ENCODE measurements at regions not wholly inside any gene's neighbourhood (a gene's known extent, or its start where the extent isn't known, plus 50 kb on each side); places are given as distances from the start of the nearest gene placed in this dataset.

DNA sequence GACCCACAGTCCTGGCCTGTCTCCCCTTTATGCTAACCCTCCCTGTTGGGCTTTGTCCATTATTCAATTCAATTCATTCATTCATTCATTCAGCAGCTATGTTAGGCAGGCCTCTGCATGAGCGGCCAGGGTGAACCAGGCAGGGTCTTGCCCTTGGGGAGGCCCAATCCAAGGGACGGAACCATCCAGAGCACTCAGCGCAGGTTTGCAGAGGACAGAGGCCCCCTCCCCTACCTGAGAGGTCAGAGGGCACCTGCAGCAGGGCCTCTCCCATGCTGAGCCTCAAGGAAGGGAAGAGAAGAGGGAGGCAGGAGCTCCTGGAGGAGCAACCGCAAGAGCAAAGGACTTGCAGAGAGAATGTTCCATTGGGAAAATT is 61.4 kb downstream of the C9orf50 start:
- DNase-seq (ENCODE audit: low spot score), result no peak
- Histone ChIP-seq H3K27ac (ENCODE audit: low read depth in 1 of 2, low read length in 2 of 2) (peak overlapping the region; percentile 77 to 95), H3K36me3 (ENCODE audit: control insufficient read depth in 4 of 4, insufficient read depth in 3 of 4, low read depth in 1 of 4, low read length in 3 of 4) (no peaks in the 10 kb centered on the region), H3K27me3 (ENCODE audit: control insufficient read depth in 4 of 4, insufficient read depth in 4 of 4, low read length in 3 of 4) (no peaks in the 10 kb centered on the region), H3K4me3 (ENCODE audit: low read depth in 1 of 3, low read length in 3 of 3) (no peak overlapping the region), H3K4me1 (ENCODE audit: control insufficient read depth in 4 of 4, insufficient read depth in 4 of 4, low read length in 3 of 4) (peaks cover 26 to 58% (median 43%) of the 10 kb centered on the region in 4 donors), H3K9me3 (ENCODE audit: control insufficient read depth in 4 of 4, low read length in 3 of 4) (no peaks in the 10 kb centered on the region), H3K9ac (ENCODE audit: low read depth in 1 of 2, low read length in 2 of 2) (peak overlapping the region in 1 of 2 donors; percentile 37)
- TF ChIP-seq, protein P1, sequence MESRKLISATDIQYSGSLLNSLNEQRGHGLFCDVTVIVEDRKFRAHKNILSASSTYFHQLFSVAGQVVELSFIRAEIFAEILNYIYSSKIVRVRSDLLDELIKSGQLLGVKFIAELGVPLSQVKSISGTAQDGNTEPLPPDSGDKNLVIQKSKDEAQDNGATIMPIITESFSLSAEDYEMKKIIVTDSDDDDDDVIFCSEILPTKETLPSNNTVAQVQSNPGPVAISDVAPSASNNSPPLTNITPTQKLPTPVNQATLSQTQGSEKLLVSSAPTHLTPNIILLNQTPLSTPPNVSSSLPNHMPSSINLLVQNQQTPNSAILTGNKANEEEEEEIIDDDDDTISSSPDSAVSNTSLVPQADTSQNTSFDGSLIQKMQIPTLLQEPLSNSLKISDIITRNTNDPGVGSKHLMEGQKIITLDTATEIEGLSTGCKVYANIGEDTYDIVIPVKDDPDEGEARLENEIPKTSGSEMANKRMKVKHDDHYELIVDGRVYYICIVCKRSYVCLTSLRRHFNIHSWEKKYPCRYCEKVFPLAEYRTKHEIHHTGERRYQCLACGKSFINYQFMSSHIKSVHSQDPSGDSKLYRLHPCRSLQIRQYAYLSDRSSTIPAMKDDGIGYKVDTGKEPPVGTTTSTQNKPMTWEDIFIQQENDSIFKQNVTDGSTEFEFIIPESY (IDR thresholded peaks at IDR 0.05), result no peak
- TF ChIP-seq JUND (IDR thresholded peaks at IDR 0.05) (no peak), YY1 (IDR thresholded peaks at IDR 0.05) (no peak), NR2F2 (IDR thresholded peaks at IDR 0.05) (no peak), GABPA (IDR thresholded peaks at IDR 0.05 in 1 of 2, conservative IDR thresholded peaks at IDR 0.05 in 1 of 2) (no peak), RXRA (IDR thresholded peaks at IDR 0.05) (no peak), FOXA1 (IDR thresholded peaks at IDR 0.05) (no peak), TAF1 (conservative IDR thresholded peaks at IDR 0.05) (no peak), EGR1 (IDR thresholded peaks at IDR 0.05; ENCODE audit: low read depth in 2 of 2) (no peak), RAD21 (IDR thresholded peaks at IDR 0.05) (no peak), HNF4A (conservative IDR thresholded peaks at IDR 0.05) (no peak), FOXA2 (IDR thresholded peaks at IDR 0.05) (no peak), SP1 (IDR thresholded peaks at IDR 0.05) (no peak)
- TF ChIP-seq, protein P2, sequence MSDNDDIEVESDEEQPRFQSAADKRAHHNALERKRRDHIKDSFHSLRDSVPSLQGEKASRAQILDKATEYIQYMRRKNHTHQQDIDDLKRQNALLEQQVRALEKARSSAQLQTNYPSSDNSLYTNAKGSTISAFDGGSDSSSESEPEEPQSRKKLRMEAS (IDR thresholded peaks at IDR 0.05), result no peak
- TF ChIP-seq, protein P3, sequence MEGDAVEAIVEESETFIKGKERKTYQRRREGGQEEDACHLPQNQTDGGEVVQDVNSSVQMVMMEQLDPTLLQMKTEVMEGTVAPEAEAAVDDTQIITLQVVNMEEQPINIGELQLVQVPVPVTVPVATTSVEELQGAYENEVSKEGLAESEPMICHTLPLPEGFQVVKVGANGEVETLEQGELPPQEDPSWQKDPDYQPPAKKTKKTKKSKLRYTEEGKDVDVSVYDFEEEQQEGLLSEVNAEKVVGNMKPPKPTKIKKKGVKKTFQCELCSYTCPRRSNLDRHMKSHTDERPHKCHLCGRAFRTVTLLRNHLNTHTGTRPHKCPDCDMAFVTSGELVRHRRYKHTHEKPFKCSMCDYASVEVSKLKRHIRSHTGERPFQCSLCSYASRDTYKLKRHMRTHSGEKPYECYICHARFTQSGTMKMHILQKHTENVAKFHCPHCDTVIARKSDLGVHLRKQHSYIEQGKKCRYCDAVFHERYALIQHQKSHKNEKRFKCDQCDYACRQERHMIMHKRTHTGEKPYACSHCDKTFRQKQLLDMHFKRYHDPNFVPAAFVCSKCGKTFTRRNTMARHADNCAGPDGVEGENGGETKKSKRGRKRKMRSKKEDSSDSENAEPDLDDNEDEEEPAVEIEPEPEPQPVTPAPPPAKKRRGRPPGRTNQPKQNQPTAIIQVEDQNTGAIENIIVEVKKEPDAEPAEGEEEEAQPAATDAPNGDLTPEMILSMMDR (IDR thresholded peaks at IDR 0.05; ENCODE audit: low read depth, low read length, missing input control), result no peak
- TF ChIP-seq, protein P4, sequence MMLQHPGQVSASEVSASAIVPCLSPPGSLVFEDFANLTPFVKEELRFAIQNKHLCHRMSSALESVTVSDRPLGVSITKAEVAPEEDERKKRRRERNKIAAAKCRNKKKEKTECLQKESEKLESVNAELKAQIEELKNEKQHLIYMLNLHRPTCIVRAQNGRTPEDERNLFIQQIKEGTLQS (IDR thresholded peaks at IDR 0.05), result no peak
- TF ChIP-seq, protein P5, sequence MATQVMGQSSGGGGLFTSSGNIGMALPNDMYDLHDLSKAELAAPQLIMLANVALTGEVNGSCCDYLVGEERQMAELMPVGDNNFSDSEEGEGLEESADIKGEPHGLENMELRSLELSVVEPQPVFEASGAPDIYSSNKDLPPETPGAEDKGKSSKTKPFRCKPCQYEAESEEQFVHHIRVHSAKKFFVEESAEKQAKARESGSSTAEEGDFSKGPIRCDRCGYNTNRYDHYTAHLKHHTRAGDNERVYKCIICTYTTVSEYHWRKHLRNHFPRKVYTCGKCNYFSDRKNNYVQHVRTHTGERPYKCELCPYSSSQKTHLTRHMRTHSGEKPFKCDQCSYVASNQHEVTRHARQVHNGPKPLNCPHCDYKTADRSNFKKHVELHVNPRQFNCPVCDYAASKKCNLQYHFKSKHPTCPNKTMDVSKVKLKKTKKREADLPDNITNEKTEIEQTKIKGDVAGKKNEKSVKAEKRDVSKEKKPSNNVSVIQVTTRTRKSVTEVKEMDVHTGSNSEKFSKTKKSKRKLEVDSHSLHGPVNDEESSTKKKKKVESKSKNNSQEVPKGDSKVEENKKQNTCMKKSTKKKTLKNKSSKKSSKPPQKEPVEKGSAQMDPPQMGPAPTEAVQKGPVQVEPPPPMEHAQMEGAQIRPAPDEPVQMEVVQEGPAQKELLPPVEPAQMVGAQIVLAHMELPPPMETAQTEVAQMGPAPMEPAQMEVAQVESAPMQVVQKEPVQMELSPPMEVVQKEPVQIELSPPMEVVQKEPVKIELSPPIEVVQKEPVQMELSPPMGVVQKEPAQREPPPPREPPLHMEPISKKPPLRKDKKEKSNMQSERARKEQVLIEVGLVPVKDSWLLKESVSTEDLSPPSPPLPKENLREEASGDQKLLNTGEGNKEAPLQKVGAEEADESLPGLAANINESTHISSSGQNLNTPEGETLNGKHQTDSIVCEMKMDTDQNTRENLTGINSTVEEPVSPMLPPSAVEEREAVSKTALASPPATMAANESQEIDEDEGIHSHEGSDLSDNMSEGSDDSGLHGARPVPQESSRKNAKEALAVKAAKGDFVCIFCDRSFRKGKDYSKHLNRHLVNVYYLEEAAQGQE (IDR thresholded peaks at IDR 0.05), result no peak
- WGBS, result 95% methylated on average over 4 of the region's 4 CpGs
